Endometrial microvascular endothelial cells (primary cell): ENCODE measurements at regions not wholly inside any gene's neighbourhood (a gene's known extent, or its start where the extent isn't known, plus 50 kb on each side); places are given as distances from the start of the nearest gene placed in this dataset.
"Not testable (repeated sequence)": the region's sequence is repeated elsewhere in the genome, so short reads cannot be mapped to it uniquely, and the experiment has no call there.

Source experiments
- in situ Hi-C: cut with HindIII; loops from 2 replicates; pipeline ENCODE4 v1.10.0; 2017; ENCODE audit warnings: low sequenced_read_pairs, low pct_unique_long_range_greater_than_20kb; ENCODE audit errors: inconsistent ontology term

DNA sequence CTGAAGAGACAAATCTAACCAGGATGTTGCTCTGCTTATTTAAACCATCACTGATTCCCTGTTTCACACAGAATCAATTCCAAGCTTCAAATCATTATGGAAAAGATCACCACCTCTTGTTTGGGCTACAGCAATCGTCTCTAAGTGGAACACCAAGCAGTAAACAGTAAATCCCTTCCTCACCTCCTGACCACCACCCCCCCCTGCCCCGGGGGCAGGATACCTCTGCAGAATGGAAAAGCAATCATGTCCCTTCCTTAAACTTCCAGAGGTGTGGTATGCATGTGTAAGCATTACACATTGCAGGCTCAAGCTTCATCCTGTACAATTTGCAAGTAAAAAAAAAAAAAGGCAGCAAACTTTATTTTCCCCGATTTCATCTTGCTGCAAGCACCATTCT, 373.8 kb downstream of the NPIPA8 start:
- in situ Hi-C loops, result no loop called here

DNA sequence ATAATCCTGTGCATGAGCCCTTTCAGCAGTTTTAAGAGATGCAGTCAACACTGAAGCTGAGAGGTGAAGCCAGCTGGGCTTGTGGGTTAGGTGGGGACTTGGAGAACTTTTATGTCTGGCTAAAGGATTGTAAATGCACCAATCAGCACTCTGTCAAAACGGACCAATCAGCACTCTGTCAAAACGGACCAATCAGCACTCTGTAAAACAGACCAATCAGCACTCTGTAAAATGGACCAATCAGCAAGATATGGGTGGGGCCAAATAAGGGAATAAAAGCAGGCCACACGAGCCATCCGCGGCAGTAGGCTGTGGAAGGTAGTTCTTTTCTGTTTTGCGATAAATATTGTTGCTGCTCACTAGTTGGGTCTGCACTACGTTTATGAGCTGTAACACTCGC, 374.7 kb downstream of the NPIPA8 start:
- in situ Hi-C loops, result not testable (repeated sequence)

DNA sequence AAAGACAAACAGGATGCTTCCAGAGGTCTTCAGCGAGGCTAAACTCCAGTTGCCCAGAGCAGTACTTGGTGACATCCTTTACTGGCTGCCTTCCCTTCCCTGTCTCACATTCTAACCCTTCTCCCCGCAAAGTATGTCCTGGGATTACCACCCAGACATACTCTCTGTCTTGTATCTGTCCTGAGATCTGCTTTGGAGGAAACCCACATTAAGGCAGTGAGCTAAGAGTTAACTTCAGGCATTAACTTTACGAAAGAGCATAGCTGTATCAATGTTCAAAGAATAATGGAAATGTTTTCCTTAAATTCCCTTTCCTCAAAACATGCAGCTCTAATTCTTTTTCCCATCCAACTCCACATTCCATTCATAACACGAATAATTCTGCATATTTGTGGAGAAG, 385.2 kb downstream of the NPIPA8 start:
- in situ Hi-C loops, result no loop called here

DNA sequence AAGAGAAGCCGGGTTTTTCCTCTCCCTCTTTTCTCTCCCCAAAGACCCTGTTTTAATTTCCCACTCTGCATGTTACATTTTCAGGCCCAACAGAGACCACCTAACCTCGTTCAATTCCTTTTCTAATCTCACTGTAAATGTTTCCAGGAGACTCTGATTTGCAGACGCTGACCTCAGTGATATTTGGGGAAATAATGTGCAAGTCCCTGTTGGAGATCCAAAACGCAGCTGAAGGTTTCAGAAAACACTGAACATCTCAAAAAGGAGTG, 386.6 kb downstream of the NPIPA8 start:
- in situ Hi-C loops, result no loop called here

DNA sequence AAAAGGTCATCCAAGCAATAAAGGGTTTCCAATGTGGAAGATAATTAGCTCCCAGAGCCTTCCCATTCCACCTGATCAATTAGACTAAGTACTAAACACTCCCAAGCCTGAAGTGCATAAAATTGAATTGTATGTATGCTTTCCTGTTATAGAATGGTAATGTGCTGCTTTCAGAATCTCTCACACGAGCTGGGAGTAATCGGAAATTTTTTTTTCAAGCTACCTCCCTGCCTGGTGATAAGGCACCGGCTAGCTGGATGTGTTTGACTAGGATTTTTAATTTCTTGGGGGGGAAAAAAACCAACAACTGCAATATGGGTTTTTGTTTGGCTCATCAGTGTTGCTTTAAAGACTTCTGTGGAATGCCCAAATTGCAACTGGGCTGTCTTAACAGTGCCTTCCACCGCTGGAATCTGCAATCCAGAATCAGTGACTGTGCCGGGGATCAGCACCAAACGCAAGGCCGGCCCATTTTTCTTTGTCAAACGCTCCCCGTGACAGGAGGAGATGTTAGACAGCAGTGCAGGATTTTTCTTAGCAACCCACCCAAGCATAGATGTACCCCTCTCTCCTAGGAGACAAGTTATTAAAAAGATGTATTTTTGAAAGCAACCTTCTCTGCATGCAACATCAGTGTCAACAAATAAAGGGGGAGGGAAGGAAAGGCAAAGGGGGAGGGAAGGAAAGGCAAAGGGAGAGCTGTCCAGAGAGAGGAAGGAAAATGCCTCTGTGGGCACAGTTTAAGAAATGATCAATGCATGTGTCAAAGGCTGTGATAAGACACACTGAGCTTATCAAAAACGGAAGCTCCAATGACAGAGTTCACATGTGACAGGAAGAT, 387.2 kb downstream of the NPIPA8 start:
- in situ Hi-C loops, result no loop called here

DNA sequence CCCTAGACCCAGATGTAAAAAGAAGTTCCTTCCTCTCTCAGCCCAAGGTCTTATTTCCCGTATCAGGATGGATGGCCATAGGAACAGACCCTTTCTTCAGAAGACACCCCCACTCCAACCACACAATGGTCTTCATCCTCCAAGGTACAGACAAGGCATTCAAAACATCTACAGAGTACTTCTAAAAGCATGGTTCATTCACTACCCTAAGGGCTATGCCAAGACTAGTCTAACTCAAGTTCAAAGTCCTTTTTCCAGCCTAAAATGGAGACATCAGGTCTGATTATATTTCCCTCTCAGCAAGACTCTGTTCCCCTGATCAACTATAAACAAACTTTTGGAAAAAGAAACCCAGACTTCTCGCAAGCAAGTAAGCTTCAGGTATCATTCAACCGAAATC, 388.9 kb downstream of the NPIPA8 start:
- in situ Hi-C loops, result no loop called here

DNA sequence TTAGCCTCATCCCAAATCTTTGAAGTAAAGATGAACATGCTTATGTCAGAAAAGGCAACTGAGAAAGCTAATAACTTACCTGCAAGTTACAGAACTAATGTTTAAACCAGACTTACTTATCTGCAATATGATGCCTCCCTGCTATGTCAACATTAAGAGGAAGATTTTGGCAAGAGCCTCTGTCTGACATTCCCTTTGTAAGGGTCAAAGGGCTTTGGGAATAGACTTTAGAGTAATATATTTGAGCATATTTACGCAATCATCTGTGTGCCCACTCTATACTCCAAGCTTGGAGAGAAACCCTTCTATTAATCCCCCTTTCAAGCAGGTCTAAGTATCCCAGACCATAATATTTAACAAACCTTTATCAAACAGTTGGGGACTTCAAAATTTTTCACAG, 389.4 kb downstream of the NPIPA8 start:
- in situ Hi-C loops, result no loop called here

DNA sequence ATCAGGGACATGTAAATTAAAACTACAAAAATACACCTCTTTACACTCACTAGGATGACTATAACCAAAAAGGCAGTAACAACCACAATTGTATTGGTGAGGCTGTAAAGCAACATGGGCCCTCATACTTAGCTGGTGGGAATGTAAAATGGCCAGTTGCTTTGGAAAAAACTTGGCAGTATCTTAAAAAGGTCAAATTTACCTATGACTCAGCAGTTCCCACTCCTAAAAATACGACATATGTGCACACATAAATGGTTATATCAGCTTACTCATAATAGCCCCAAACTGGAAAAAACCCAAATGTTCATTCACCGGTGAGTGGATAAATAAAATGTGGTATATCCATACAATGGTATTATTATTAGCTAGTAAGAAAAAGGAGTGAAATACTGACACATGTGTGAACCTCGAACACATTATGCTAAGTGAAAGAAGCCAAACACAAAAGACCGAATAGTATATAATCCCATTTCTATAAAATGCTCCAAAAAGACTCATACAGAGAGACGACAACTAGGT, 391.4 kb downstream of the NPIPA8 start:
- in situ Hi-C loops, result no loop called here

DNA sequence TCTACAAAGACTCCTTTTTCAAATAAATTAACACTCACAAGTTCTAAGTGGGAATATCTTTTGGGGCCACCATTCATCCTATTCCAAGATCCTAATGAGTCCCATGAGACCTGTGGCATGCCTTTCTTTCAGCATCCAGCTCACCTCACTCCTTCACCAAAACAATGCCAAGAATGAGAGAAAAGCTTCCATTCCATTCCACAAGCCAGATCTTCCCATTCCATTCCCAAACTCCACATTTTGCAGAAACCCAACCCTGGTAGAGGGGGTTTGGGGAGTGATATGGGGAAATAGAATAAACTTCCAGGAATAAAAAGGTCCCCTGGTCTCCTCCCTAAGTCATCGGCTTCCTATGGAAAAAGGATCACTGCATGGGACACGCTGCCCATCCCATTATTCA, 392.2 kb downstream of the NPIPA8 start:
- in situ Hi-C loops, result no loop called here

DNA sequence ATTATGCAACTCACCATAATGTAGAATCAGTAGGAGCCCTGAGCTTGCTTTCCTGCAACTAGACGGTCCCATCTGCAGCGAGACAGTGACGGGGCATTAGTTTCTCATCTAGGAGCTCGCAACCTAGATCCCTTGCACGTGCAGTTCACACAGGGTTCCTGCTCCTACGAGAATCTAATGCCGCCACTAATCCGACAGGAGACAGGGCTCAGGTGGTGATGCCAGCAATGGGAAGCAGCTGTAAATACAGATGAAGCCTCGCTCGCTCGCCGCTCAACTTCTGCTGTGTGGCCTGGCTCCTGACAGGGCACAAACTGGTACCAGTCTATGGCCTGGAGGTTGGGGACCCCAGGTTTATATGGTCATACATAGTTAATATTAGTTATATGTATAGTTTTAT, 394.5 kb downstream of the NPIPA8 start:
- in situ Hi-C loops, result no loop called here

DNA sequence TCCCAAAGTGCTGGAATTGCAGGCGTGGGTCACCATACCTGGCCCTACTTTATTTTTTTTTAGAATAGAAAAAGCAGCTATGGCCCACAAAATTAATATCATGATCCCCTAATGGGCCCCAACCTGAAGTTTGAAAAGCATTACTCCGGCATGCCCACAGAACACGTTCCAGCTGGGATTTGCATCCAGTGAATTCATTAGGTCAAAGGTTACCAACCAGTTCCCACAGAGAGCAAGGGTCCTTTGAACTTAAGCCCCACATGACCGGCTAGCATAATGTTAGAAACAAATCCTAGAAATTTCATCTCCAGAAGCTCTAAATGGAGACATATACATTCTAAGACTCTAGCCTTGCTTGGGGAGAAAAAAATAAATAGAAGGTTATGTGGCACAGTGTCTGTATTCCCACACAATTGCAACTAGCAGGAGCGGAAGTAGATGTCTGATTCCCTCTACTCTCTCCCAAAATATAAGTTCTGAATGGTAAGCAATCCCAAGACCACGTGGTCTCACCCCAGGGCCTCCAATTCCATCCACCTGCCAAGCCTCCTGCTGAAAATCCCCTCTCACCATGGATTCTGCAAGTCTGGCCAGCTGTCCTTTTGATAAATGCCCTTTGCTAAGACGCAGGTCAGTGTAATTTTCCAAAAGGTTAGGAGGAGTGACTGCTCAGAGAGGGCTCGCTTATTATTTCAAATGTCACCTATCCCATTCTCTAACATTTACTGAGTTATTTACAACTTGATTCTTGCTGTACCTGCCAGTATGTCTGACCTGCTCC, 395.8 kb downstream of the NPIPA8 start:
- in situ Hi-C loops, result no loop called here

DNA sequence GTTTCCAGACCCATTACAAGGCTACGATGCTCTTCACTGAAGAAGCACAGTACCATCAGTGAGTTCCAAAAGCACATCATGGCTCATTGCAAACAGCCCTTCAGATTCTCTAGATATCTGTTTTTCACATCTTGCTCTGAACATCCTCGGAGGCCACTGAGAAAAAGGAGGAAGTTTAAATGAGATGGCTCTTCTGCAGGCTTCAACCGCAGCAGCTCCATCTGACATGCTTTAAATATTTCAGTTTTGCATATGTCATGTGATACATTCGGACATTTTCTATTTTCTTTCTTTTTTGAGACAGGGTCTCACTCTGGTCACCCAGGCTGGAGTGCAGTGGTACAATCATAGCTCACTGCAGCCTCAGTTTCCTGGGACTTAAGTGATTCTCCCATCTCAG, 396.8 kb downstream of the NPIPA8 start:
- in situ Hi-C loops, result no loop called here

DNA sequence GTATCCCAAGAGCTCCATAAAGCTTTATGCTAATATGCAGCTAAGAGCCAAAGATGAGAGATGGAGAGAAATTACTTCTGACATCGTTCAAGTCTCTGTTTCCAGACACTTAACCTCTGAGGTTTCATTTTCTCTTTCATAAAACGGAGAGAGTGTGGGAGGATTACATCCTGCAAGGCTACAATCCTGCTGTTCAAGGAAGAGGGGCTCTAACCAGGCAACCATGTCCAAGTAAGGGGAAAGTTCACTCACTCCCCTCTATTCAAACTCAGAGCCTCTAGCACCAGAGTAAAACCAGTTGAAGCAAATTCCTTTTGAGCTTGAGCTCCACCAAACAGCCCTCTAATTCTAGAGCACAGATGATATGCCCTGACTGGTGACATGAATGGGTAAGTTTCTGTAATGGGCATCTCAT, 397.4 kb downstream of the NPIPA8 start:
- in situ Hi-C loops, result no loop called here

DNA sequence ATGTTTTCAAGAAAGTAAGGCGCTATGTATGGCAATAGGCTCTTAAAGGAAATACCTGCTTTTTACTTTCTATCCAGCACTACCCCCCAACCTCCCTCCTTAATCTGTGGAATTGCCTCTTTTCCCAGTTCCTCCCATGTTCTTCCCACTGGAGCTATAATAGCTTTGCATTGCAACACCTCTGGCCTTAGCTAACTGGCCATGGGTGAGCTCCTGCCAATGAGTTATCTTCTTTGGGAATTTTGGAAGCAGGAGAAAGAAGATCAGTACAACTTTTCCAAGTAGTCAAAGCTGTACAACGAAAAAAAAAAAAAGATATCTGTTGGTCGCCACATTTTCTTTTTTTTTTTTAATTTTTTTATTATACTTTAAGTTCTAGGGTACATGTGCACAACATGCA, 398.0 kb downstream of the NPIPA8 start:
- in situ Hi-C loops, result no loop called here

DNA sequence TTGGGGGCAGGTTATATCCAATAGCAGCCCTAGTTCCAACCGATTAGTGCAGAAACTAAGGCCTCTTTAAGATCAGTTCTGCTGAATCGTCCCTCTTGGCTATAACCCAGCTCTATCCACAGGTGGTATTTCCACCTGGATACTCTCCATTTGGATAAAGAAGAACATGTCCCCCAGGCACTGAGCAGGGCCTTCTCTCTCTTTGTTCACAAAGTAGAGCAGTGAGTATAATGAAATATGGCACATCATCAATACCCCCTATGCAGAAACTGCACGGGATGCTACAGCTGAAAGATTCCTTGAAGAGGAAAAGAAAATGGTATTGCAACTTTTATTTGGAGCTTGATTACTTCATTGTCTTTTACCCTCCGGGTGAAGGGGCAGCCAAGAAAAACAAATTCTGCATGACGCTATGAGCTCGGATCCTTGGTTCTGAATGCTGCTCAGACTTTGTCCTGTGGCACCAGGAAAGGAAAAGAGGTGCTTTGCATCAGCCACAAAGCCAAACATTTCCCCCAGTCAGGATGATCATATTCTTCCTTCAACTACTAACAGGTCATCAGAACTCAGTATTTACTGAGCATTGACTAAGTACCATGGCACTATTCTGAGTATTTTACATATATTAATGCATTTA, 399.7 kb downstream of the NPIPA8 start:
- in situ Hi-C loops, result no loop called here

DNA sequence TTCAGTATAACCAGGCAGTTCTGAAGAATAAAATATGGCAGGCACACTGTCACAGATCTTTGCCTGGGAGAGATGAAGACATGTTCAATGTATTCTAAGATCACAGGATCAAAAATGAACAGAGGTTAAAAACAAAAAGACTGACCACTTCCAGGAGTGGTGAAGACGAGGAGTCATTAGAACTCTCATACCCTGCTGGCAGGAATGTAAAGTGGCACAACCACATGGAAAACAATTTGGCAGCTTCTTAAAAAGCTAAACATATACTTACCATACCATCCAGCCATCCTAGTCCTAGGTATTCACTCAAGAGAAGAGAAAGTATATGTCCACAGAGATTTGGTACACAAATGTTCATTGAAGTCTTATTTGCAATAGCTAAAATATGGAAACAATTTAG, 406.3 kb downstream of the NPIPA8 start:
- in situ Hi-C loops, result no loop called here

DNA sequence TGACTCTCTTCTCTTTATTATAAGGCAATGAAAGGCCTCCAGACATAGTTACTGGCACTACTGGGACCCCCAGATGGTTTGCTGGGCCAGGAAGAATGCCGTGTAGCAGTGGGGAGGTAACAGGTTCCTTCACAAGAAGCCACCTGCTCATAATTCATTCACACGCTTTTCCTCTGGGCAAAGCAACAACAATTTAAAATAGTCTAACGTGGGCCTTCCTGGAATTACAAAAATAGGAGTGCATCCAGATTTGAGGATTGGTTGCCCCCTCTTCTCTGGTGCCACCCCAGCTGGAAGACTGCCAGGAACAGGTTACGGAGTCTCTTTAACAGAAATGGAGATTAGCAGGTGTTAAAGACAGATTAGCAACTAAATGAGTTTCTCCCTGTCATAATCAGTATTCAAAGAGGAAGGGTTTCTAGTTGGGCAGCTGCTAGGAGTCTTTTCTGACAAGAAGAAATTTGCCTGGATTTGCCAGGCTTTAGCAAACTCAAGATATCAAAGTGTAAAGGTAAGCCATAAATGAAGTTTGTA, 409.6 kb downstream of the NPIPA8 start:
- in situ Hi-C loops, result no loop called here

DNA sequence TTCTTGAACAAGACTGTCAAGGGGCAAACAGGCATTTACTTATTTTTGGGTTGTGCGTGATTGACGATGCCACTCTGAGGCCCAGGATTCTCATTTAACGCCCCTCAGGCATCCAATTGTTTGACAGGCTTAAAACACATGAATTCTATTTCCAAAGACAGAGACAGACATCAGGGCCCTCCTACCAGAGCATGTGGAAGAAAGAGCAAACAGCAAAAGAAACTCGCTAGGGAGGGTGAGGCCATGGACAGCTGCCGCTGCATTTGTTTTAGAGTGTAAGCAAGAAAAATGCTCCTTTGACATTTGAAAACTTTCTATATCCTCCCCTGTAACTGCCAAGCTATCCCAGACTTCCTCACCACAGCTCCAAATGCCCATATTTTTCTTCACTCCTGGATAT, 410.1 kb downstream of the NPIPA8 start:
- in situ Hi-C loops, result no loop called here

DNA sequence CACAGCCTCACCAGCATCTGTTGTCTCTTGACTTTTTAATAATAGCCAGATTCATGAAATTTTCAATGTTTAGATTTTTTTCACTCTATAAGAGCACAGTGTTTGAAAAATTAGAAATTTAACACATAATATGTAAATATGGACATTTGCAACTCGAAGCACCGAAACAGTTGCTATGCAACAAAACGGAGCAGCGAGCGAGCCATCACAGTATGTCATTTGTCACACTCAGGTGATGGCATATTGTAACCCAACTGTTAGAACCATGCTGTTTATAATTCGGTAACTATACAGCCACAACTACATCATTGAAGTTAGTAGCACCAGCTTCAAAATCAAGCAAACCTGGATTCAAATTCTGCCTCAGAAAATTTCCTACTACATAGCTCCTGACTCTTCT, 410.8 kb downstream of the NPIPA8 start:
- in situ Hi-C loops, result no loop called here
